SK-N-SH (cell line): ENCODE measurements at regions not wholly inside any gene's neighbourhood (a gene's known extent, or its start where the extent isn't known, plus 50 kb on each side); places are given as distances from the start of the nearest gene placed in this dataset.

Experiments
- CTCF ChIA-PET: fragments of 300-600, 350-600 bp; formaldehyde crosslinking; extraction: SDS; loops from one replicate; lab custom pipeline; 2021; lab: Yijun Ruan, JAX
- POLR2A ChIA-PET: fragments of 350-600 bp; sonication (Branson Sonifier 250); formaldehyde crosslinking; extraction: SDS; loops from one replicate; lab custom pipeline; 2020; ENCODE audit warnings: antibody characterized with exemption, inconsistent platforms; lab: Yijun Ruan, JAX
- DNase-seq: peaks from one replicate; pipeline ENCODE4 v3.0.0; 2012
- H2AFZ ChIP-seq: fragments of 200-600 bp; sonication (generic); 2 replicates; pipeline ENCODE4 v1.8.1; 2016; ENCODE audit warnings: antibody characterized with exemption, mild to moderate bottlenecking, low read depth
- H3F3A ChIP-seq: fragments of 200-600 bp; sonication (generic); replicated peaks from 2 replicates; pipeline ENCODE3; 2016; ENCODE audit warnings: antibody characterized with exemption, mild to moderate bottlenecking; ENCODE audit not compliant: insufficient read depth
- H3K27ac ChIP-seq, 2 experiments: fragments of 200-500 bp in 1 of 2; fragments of 200-600 bp in 1 of 2; sonication (Bioruptor generic) in 1 of 2; sonication (generic), shearing (Covaris generic) in 1 of 2; 2 replicates each; pipeline versions ENCODE4 v1.5.1 to v1.6.1; 2014 to 2016; ENCODE audit warnings: low read depth in 2 of 2, inconsistent platforms in 1 of 2, low read length in 1 of 2, mild to moderate bottlenecking in 1 of 2, mixed read lengths in 1 of 2
- H3K27me3 ChIP-seq: fragments of 200-600 bp; sonication (generic), shearing (Covaris generic); 2 replicates; pipeline ENCODE4 v1.6.1; 2016; ENCODE audit warnings: mixed run types; ENCODE audit not compliant: insufficient read depth
- H3K36me3 ChIP-seq, 2 experiments: fragments of 200-500 bp in 1 of 2; fragments of 200-600 bp in 1 of 2; sonication (Bioruptor generic) in 1 of 2; sonication (generic) in 1 of 2; replicated peaks in 1 of 2; 2 replicates each; pipeline versions ENCODE3 to v1.5.1; 2014 to 2016; ENCODE audit warnings: low read length in 1 of 2, mild to moderate bottlenecking in 1 of 2; ENCODE audit not compliant: insufficient read depth in 2 of 2, control insufficient read depth in 1 of 2
- H3K4me1 ChIP-seq, 2 experiments: fragments of 200-500 bp in 1 of 2; fragments of 200-600 bp in 1 of 2; sonication (Bioruptor generic) in 1 of 2; sonication (generic), shearing (Covaris generic) in 1 of 2; 2 replicates each; pipeline versions ENCODE4 v1.5.1 to v1.6.1; 2014 to 2016; ENCODE audit warnings: low read depth in 1 of 2, low read length in 1 of 2, mixed run types in 1 of 2; ENCODE audit not compliant: insufficient read depth in 2 of 2, control insufficient read depth in 1 of 2
- H3K4me2 ChIP-seq: fragments of 200-600 bp; sonication (generic), shearing (Covaris generic); 2 replicates; pipeline ENCODE4 v1.6.1; 2017; ENCODE audit warnings: mixed run types
- H3K4me3 ChIP-seq, 2 experiments: fragments of 200-500 bp in 1 of 2; fragments of 200-600 bp in 1 of 2; sonication (Bioruptor generic) in 1 of 2; sonication (generic), shearing (Covaris generic) in 1 of 2; 2 replicates each; pipeline versions ENCODE4 v1.5.1 to v1.8.1; 2014 to 2016; ENCODE audit warnings: low read depth in 2 of 2, inconsistent platforms in 1 of 2, low read length in 1 of 2, mild to moderate bottlenecking in 1 of 2, mixed read lengths in 1 of 2, moderate library complexity in 1 of 2
- H3K79me2 ChIP-seq: fragments of 200-600 bp; sonication (generic); 2 replicates; pipeline ENCODE4 v1.8.1; 2017; ENCODE audit warnings: mild to moderate bottlenecking; ENCODE audit not compliant: insufficient read depth
- H3K9ac ChIP-seq: fragments of 200-600 bp; sonication (generic); 2 replicates; pipeline ENCODE4 v1.6.1; 2017; ENCODE audit warnings: mixed run types
- H3K9me2 ChIP-seq: fragments of 200-600 bp; sonication (generic); 2 replicates; pipeline ENCODE4 v1.6.1; 2017; ENCODE audit warnings: mixed run types
- H3K9me3 ChIP-seq: fragments of 200-600 bp; sonication (generic); 2 replicates; pipeline ENCODE4 v1.6.1; 2017; ENCODE audit warnings: mixed run types, mild to moderate bottlenecking, moderate library complexity
- H4K20me1 ChIP-seq: fragments of 200-600 bp; sonication (generic); 2 replicates; pipeline ENCODE4 v1.6.1; 2017; ENCODE audit warnings: mild to moderate bottlenecking, mixed run types; ENCODE audit not compliant: insufficient read depth
- CHD2 ChIP-seq: fragments of 150-350 bp; IDR thresholded peaks from 2 replicates; pipeline ENCODE4 v1.6.1; 2018; ENCODE audit warnings: low read length; ENCODE audit not compliant: partially characterized antibody
- ELF1 ChIP-seq: IDR thresholded peaks from 2 replicates; pipeline ENCODE4 v1.4.0; 2012
- EZH2phosphoT487 ChIP-seq: fragments of 200-600 bp; sonication (generic); IDR thresholded peaks from 2 replicates; pipeline ENCODE4 v1.6.1; 2017; ENCODE audit warnings: low read depth, mixed run types, mild to moderate bottlenecking, antibody characterized with exemption, moderate library complexity, borderline replicate concordance
- FOSL2 ChIP-seq: IDR thresholded peaks from 2 replicates; pipeline ENCODE4 v1.4.0; 2012; ENCODE audit warnings: low read depth, mild to moderate bottlenecking, moderate library complexity, borderline replicate concordance
- FOXJ3 ChIP-seq: sonication (generic); formaldehyde crosslinking; IDR thresholded peaks from 2 replicates; pipeline ENCODE4 v1.5.1; 2020; ENCODE audit warnings: mild to moderate bottlenecking, missing genetic modification reagents
- FOXM1 ChIP-seq: IDR thresholded peaks from 2 replicates; pipeline ENCODE4 v1.4.0; 2012; ENCODE audit warnings: low read depth, mild to moderate bottlenecking
- GABPA ChIP-seq: IDR thresholded peaks from 2 replicates; pipeline ENCODE4 v1.4.0; 2012; ENCODE audit warnings: low read depth, mild to moderate bottlenecking
- MEF2A ChIP-seq: IDR thresholded peaks from 2 replicates; pipeline ENCODE4 v1.4.0; 2012; ENCODE audit warnings: low read depth, borderline replicate concordance
- MXI1 ChIP-seq: IDR thresholded peaks from 2 replicates; pipeline ENCODE4 v1.6.1; 2012; ENCODE audit warnings: mild to moderate bottlenecking, low read depth, low read length, improper control_type of control experiment
- PBX3 ChIP-seq: IDR thresholded peaks from 2 replicates; pipeline ENCODE4; 2012
- TAF1 ChIP-seq: IDR thresholded peaks from 2 replicates; pipeline ENCODE4 v1.6.1; 2012; ENCODE audit warnings: low read depth, mild to moderate bottlenecking, low read length, moderate library complexity, borderline replicate concordance
- YY1 ChIP-seq: IDR thresholded peaks from 2 replicates; pipeline ENCODE4 v1.4.0; 2012; ENCODE audit warnings: low read depth, mild to moderate bottlenecking
- WGBS: methylation state at CpG from one replicate; pipeline ENCODE4 v1.1.6; 2017; ENCODE audit warnings: low lambda C conversion rate; 5-methylcytosine and 5-hydroxymethylcytosine counted together
- TF ChIP-seq, protein P1 (sequence below): IDR thresholded peaks from 2 replicates; pipeline ENCODE4 v1.4.0; 2012; ENCODE audit warnings: low read depth, borderline replicate concordance
- TF ChIP-seq, protein P2 (sequence below): fragments of 200-600 bp; sonication (generic); IDR thresholded peaks from 2 replicates; pipeline ENCODE4 v1.6.1; 2017; ENCODE audit warnings: antibody characterized with exemption, mild to moderate bottlenecking, moderate library complexity
- TF ChIP-seq, protein P3 (sequence below): fragments of 150-350 bp; IDR thresholded peaks from 2 replicates; pipeline ENCODE4 v1.6.1; 2017; ENCODE audit warnings: antibody characterized with exemption, low read length, low read depth, borderline replicate concordance
- TF ChIP-seq, protein P4 (sequence below): fragments of 150-350 bp; IDR thresholded peaks from 2 replicates; pipeline ENCODE4 v1.6.1; 2016; ENCODE audit warnings: mild to moderate bottlenecking, low read depth, low read length
- TF ChIP-seq, protein P5 (sequence below): IDR thresholded peaks from 2 replicates; pipeline ENCODE4 v1.6.1; 2012; ENCODE audit warnings: mild to moderate bottlenecking, low read depth, low read length, moderate library complexity

- Histone ChIP-seq H3K9me3 (no peaks in the 10 kb centered on the region), H3K9ac (no peak overlapping the region), H3K27me3 (no peaks in the 10 kb centered on the region), H4K20me1 (no peaks in the 10 kb centered on the region), H3K79me2 (no peaks in the 10 kb centered on the region), H3K36me3 (no peaks in the 10 kb centered on the region), H2AFZ (no peak overlapping the region), H3F3A (no peaks in the 10 kb centered on the region), H3K27ac (no peak overlapping the region), H3K9me2 (no peaks in the 10 kb centered on the region), H3K4me1 (peaks cover 0 to 2% of the 10 kb centered on the region in 2 experiments; a peak in 2 of 4 replicates), H3K4me3 (no peak overlapping the region), H3K4me2 (no peak overlapping the region)
- no peak for DNase-seq
- CTCF ChIA-PET: interaction anchor here (1.1 kb wide), 1 partner anchor 129 kb away, joined by 5 read pairs; no protein-coding TSS in a partner anchor
- peak; percentile 23; the same call in 1 of the 2 replicates for TF ChIP-seq FOSL2
- no peak for TF ChIP-seq MXI1
- TF ChIP-seq PBX3: 0 out of 2 replicates have a peak, but pooled peaks have one; percentile 13
- TF ChIP-seq YY1: no peak
- POLR2A ChIA-PET: no interaction called here
Measured at GRCh38 chr2:224122542-224122941, 83.5 kb upstream of the SERPINE2 start.

GRCh38 chr2:224121406-224122067 is 82.5 kb upstream of the SERPINE2 start:
- DNase-seq: no peak
- H2AFZ ChIP-seq: peak overlapping the region; percentile 53; the same call in 1 of the 2 replicates
- H4K20me1 ChIP-seq: no peaks in the 10 kb centered on the region
- CTCF ChIA-PET: no interaction called here
- H3F3A ChIP-seq: no peaks in the 10 kb centered on the region
- WGBS: 74% methylated on average over 4 of the region's 4 CpGs
- no peak overlapping the region for H3K9ac ChIP-seq
- H3K9me2 ChIP-seq: no peaks in the 10 kb centered on the region
- H3K27ac ChIP-seq: no peak overlapping the region
- H3K79me2 ChIP-seq: no peaks in the 10 kb centered on the region
- no peaks in the 10 kb centered on the region for H3K27me3 ChIP-seq
- POLR2A ChIA-PET: no interaction called here
- no peak overlapping the region for H3K4me3 ChIP-seq
- no peaks in the 10 kb centered on the region for H3K36me3 ChIP-seq
- H3K4me1 ChIP-seq: peaks cover 0 to 2% of the 10 kb centered on the region in 2 experiments; a peak in 2 of 4 replicates
- H3K4me2 ChIP-seq: no peak overlapping the region
- no peaks in the 10 kb centered on the region for H3K9me3 ChIP-seq
- TF ChIP-seq EZH2phosphoT487: no peak
- TF ChIP-seq, protein P1, sequence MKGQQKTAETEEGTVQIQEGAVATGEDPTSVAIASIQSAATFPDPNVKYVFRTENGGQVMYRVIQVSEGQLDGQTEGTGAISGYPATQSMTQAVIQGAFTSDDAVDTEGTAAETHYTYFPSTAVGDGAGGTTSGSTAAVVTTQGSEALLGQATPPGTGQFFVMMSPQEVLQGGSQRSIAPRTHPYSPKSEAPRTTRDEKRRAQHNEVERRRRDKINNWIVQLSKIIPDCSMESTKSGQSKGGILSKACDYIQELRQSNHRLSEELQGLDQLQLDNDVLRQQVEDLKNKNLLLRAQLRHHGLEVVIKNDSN: no peak
- TF ChIP-seq FOXM1: no peak
- TF ChIP-seq, protein P2, sequence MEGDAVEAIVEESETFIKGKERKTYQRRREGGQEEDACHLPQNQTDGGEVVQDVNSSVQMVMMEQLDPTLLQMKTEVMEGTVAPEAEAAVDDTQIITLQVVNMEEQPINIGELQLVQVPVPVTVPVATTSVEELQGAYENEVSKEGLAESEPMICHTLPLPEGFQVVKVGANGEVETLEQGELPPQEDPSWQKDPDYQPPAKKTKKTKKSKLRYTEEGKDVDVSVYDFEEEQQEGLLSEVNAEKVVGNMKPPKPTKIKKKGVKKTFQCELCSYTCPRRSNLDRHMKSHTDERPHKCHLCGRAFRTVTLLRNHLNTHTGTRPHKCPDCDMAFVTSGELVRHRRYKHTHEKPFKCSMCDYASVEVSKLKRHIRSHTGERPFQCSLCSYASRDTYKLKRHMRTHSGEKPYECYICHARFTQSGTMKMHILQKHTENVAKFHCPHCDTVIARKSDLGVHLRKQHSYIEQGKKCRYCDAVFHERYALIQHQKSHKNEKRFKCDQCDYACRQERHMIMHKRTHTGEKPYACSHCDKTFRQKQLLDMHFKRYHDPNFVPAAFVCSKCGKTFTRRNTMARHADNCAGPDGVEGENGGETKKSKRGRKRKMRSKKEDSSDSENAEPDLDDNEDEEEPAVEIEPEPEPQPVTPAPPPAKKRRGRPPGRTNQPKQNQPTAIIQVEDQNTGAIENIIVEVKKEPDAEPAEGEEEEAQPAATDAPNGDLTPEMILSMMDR: no peak
- TF ChIP-seq, protein P3, sequence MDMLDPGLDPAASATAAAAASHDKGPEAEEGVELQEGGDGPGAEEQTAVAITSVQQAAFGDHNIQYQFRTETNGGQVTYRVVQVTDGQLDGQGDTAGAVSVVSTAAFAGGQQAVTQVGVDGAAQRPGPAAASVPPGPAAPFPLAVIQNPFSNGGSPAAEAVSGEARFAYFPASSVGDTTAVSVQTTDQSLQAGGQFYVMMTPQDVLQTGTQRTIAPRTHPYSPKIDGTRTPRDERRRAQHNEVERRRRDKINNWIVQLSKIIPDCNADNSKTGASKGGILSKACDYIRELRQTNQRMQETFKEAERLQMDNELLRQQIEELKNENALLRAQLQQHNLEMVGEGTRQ: no peak
- TF ChIP-seq CHD2: no peak
- TF ChIP-seq, protein P4, sequence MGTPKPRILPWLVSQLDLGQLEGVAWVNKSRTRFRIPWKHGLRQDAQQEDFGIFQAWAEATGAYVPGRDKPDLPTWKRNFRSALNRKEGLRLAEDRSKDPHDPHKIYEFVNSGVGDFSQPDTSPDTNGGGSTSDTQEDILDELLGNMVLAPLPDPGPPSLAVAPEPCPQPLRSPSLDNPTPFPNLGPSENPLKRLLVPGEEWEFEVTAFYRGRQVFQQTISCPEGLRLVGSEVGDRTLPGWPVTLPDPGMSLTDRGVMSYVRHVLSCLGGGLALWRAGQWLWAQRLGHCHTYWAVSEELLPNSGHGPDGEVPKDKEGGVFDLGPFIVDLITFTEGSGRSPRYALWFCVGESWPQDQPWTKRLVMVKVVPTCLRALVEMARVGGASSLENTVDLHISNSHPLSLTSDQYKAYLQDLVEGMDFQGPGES: no peak
- TF ChIP-seq, protein P5, sequence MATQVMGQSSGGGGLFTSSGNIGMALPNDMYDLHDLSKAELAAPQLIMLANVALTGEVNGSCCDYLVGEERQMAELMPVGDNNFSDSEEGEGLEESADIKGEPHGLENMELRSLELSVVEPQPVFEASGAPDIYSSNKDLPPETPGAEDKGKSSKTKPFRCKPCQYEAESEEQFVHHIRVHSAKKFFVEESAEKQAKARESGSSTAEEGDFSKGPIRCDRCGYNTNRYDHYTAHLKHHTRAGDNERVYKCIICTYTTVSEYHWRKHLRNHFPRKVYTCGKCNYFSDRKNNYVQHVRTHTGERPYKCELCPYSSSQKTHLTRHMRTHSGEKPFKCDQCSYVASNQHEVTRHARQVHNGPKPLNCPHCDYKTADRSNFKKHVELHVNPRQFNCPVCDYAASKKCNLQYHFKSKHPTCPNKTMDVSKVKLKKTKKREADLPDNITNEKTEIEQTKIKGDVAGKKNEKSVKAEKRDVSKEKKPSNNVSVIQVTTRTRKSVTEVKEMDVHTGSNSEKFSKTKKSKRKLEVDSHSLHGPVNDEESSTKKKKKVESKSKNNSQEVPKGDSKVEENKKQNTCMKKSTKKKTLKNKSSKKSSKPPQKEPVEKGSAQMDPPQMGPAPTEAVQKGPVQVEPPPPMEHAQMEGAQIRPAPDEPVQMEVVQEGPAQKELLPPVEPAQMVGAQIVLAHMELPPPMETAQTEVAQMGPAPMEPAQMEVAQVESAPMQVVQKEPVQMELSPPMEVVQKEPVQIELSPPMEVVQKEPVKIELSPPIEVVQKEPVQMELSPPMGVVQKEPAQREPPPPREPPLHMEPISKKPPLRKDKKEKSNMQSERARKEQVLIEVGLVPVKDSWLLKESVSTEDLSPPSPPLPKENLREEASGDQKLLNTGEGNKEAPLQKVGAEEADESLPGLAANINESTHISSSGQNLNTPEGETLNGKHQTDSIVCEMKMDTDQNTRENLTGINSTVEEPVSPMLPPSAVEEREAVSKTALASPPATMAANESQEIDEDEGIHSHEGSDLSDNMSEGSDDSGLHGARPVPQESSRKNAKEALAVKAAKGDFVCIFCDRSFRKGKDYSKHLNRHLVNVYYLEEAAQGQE: no peak
- no peak for TF ChIP-seq MEF2A
- TF ChIP-seq MXI1: no peak
- no peak for TF ChIP-seq FOXJ3 (CRISPR knock-in tag)
- TF ChIP-seq GABPA: no peak
- no peak for TF ChIP-seq ELF1
- TF ChIP-seq TAF1: no peak
